CD4-positive, alpha-beta T cell (primary cell): ENCODE measurements at regions not wholly inside any gene's neighbourhood (a gene's known extent, or its start where the extent isn't known, plus 50 kb on each side); places are given as distances from the start of the nearest gene placed in this dataset.

Source experiments
- ATAC-seq: fragments of 200-7000 bp; cut with Tn5 transposase; one replicate; pipeline ENCODE4 v1.10.0; 2022; ENCODE audit warnings: mild to moderate bottlenecking; ENCODE audit not compliant: poor library complexity
- CTCF ChIA-PET: fragments of 350-600 bp; sonication (Branson Sonifier 250); formaldehyde crosslinking; loops from one replicate; lab custom pipeline; 2021; ENCODE audit warnings: antibody characterized with exemption, inconsistent platforms; lab: Charles Lee
- POLR2A ChIA-PET: fragments of 350-600 bp; sonication (Branson Sonifier 250); formaldehyde crosslinking; loops from one replicate; lab custom pipeline; 2021; ENCODE audit warnings: antibody characterized with exemption, inconsistent platforms; lab: Charles Lee
- DNase-seq, 14 experiments: peaks; one replicate each; pipeline ENCODE4 v3.0.0-alpha.2; 2013 to 2020; ENCODE audit warnings: mixed read lengths in 2 of 14
- H3K27ac ChIP-seq, 2 donors: one replicate each; pipeline versions ENCODE4 v1.5.1 to v1.7.0; 2013; ENCODE audit warnings: low read length in 2 of 2, low read depth in 1 of 2, mild to moderate bottlenecking in 1 of 2
- H3K27me3 ChIP-seq, 2 experiments: 1 replicate in 1 of 2; 2 replicates in 1 of 2; pipeline versions ENCODE4 v1.6.1 to v1.7.0; 2013; ENCODE audit warnings: low read length in 2 of 2, control low read depth in 1 of 2, mild to moderate bottlenecking in 1 of 2, moderate library complexity in 1 of 2; ENCODE audit not compliant: insufficient read depth in 2 of 2, control insufficient read depth in 1 of 2
- H3K36me3 ChIP-seq: one replicate; pipeline ENCODE4 v1.6.1; 2013; ENCODE audit warnings: low read length, control low read depth; ENCODE audit not compliant: insufficient read depth
- H3K4me1 ChIP-seq: one replicate; pipeline ENCODE4 v1.6.1; 2013; ENCODE audit warnings: low read length, control low read depth; ENCODE audit not compliant: insufficient read depth
- H3K4me3 ChIP-seq: one replicate; pipeline ENCODE4 v1.5.1; 2013; ENCODE audit warnings: mild to moderate bottlenecking, low read length, moderate library complexity
- H3K9me3 ChIP-seq, 2 experiments: 1 replicate in 1 of 2; 2 replicates in 1 of 2; pipeline versions ENCODE4 v1.6.1 to v1.7.0; 2013; ENCODE audit warnings: low read length in 2 of 2, mild to moderate bottlenecking in 2 of 2, control low read depth in 1 of 2, moderate library complexity in 1 of 2; ENCODE audit not compliant: control insufficient read depth in 1 of 2, insufficient read depth in 1 of 2
- H3K27ac Mint-ChIP-seq: one replicate; pipeline ENCODE4 v1.8.0; 2020; ENCODE audit warnings: mixed read lengths
- H3K27me3 Mint-ChIP-seq: one replicate; pipeline ENCODE4 v1.8.0; 2021; ENCODE audit warnings: mixed read lengths
- H3K36me3 Mint-ChIP-seq: one replicate; pipeline ENCODE4 v1.8.0; 2021; ENCODE audit warnings: low read depth, mixed read lengths
- H3K4me1 Mint-ChIP-seq: one replicate; pipeline ENCODE4 v1.8.0; 2021; ENCODE audit warnings: low read depth, mixed read lengths
- H3K4me3 Mint-ChIP-seq: one replicate; pipeline ENCODE4 v1.8.0; 2020; ENCODE audit warnings: mild to moderate bottlenecking, mixed read lengths
- H3K9me3 Mint-ChIP-seq: one replicate; pipeline ENCODE4 v1.8.0; 2020; ENCODE audit warnings: mixed read lengths
- intact Hi-C, 2 experiments: fragments of 100-400 bp; cut with DNase I in 1 of 2; cut with micrococcal nuclease in 1 of 2; formaldehyde crosslinking; loops; one replicate each; pipeline versions ENCODE4 v1.15.1 to v1.9.0; 2023 to 2025; cut with DNase I, micrococcal nuclease
- TF ChIP-seq, protein P1 (sequence below): fragments of 200-600 bp; IDR thresholded peaks from one replicate; pipeline ENCODE4 v1.8.0; 2022; ENCODE audit warnings: antibody characterized with exemption, mild to moderate bottlenecking

DNA sequence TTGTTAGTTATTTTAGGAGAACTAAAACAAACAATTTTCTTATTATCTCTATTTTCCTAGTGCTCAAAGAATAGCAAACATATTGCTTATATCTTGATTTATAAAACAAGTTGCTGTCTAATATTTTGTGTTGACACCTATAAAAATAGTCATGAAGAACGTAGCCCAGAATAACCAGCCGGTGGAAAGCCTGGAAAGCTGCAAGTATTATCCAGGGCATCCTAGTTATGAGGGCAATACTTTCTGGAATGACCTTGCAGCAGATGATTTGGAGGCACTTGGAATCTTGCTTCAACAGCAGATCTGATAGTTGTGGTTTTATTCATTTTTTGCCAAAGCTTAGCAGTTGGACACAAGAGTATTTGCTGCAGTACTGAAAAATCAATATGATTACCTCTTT, 948.7 kb downstream of the LRFN5 start:
- Mint-ChIP-seq H3K9me3 (peaks cover 17% of the 10 kb centered on the region), H3K4me1 (no peaks in the 10 kb centered on the region), H3K27me3 (no peaks in the 10 kb centered on the region), H3K4me3 (no peak overlapping the region), H3K27ac (no peak overlapping the region), H3K36me3 (no peaks in the 10 kb centered on the region)
- TF ChIP-seq, protein P1, sequence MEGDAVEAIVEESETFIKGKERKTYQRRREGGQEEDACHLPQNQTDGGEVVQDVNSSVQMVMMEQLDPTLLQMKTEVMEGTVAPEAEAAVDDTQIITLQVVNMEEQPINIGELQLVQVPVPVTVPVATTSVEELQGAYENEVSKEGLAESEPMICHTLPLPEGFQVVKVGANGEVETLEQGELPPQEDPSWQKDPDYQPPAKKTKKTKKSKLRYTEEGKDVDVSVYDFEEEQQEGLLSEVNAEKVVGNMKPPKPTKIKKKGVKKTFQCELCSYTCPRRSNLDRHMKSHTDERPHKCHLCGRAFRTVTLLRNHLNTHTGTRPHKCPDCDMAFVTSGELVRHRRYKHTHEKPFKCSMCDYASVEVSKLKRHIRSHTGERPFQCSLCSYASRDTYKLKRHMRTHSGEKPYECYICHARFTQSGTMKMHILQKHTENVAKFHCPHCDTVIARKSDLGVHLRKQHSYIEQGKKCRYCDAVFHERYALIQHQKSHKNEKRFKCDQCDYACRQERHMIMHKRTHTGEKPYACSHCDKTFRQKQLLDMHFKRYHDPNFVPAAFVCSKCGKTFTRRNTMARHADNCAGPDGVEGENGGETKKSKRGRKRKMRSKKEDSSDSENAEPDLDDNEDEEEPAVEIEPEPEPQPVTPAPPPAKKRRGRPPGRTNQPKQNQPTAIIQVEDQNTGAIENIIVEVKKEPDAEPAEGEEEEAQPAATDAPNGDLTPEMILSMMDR, result no peak
- ATAC-seq, result no peak
- Histone ChIP-seq H3K36me3 (no peaks in the 10 kb centered on the region), H3K9me3 (peaks cover 0 to 3% of the 10 kb centered on the region in 2 experiments), H3K4me1 (no peaks in the 10 kb centered on the region), H3K4me3 (no peak overlapping the region), H3K27ac (no peak overlapping the region), H3K27me3 (no peaks in the 10 kb centered on the region)
- ChIA-PET POLR2A (no interaction called here), CTCF (no interaction called here)
- intact Hi-C loops, result no loop called here
- no peak for DNase-seq

DNA sequence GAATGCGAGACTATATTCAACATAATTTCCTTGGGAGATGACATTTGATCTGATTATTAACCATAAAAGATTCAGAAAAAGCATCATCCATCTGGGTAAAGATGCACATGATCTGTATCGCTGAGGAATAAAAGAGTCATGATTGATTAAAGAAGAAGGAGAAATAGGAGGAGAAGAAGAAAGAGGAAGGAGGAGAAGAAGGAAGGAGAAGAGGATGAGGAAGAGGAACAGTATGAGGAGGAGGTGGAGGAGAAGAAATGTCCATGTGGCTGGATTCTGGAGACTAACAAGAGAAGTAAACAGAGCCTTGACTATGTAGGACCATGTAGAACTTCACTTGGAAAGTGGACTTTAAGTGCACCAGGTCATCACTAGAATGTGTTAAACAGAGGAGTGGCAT, 947.4 kb downstream of the LRFN5 start:
- Histone ChIP-seq H3K27ac (no peak overlapping the region), H3K36me3 (no peaks in the 10 kb centered on the region), H3K27me3 (no peaks in the 10 kb centered on the region), H3K4me1 (no peaks in the 10 kb centered on the region), H3K4me3 (no peak overlapping the region), H3K9me3 (peaks cover 0 to under 1% of the 10 kb centered on the region in 2 experiments)
- POLR2A ChIA-PET, result no interaction called here
- Mint-ChIP-seq H3K27me3 (no peaks in the 10 kb centered on the region), H3K9me3 (peaks cover 17% of the 10 kb centered on the region), H3K27ac (no peak overlapping the region), H3K36me3 (no peaks in the 10 kb centered on the region), H3K4me1 (no peaks in the 10 kb centered on the region), H3K4me3 (no peak overlapping the region)
- ATAC-seq (no peak), DNase-seq (no peak)
- intact Hi-C loops, result no loop called here
- CTCF ChIA-PET, result no interaction called here
- TF ChIP-seq, protein P1, result no peak

- no peak overlapping the region for H3K4me3 Mint-ChIP-seq
These were observed 943.6 kb downstream of the LRFN5 start for GRCh38 chr14:42550310-42550709.

More at GRCh38 chr14:42550310-42550709, 943.6 kb downstream of the LRFN5 start:
- Mint-ChIP-seq H3K27me3 (no peaks in the 10 kb centered on the region), H3K27ac (no peak overlapping the region), H3K4me1 (no peaks in the 10 kb centered on the region), H3K36me3 (no peaks in the 10 kb centered on the region), H3K9me3 (peaks cover 15% of the 10 kb centered on the region)
- ChIA-PET CTCF (no interaction called here), POLR2A (no interaction called here)
- TF ChIP-seq, protein P1, result no peak
- Histone ChIP-seq H3K36me3 (no peaks in the 10 kb centered on the region), H3K9me3 (peaks cover 0 to 6% of the 10 kb centered on the region in 2 experiments), H3K4me3 (no peak overlapping the region), H3K27ac (no peak overlapping the region), H3K27me3 (no peaks in the 10 kb centered on the region), H3K4me1 (no peaks in the 10 kb centered on the region)
- ATAC-seq (no peak), DNase-seq (no peak)
- intact Hi-C loops, result no loop called here
